ENCODE measurements at regions not wholly inside any gene's neighbourhood (a gene's known extent, or its start where the extent isn't known, plus 50 kb on each side); places are given as distances from the start of the nearest gene placed in this dataset.

GRCh38 chr5:86841000-86841644, 223.4 kb downstream of the COX7C start:
- H3F3A ChIP-seq (ENCODE audit: low read depth): no peaks in the 10 kb centered on the region
- no peaks in the 10 kb centered on the region for H3K4me1 Mint-ChIP-seq
- no peak for DNase-seq (ENCODE audit: low spot score)
- H3K27me3 Mint-ChIP-seq (ENCODE audit: insufficient read depth, low read depth): no peaks in the 10 kb centered on the region
- no peaks in the 10 kb centered on the region for H3K9me3 Mint-ChIP-seq
- no peaks in the 10 kb centered on the region for H3K9me3 ChIP-seq (ENCODE audit: low read depth)
- H3K4me3 ChIP-seq: no peak overlapping the region
- TF ChIP-seq EZH2phosphoT487 (IDR thresholded peaks at IDR 0.05): no peak
- no peak for TF ChIP-seq CTCF (IDR thresholded peaks at IDR 0.05)
- no peak for TF ChIP-seq EZH2 (IDR thresholded peaks at IDR 0.05)
- no peak overlapping the region for H3K27ac ChIP-seq
- H3K79me2 ChIP-seq (ENCODE audit: low read depth): no peaks in the 10 kb centered on the region
- H3K9ac ChIP-seq: no peak overlapping the region
- no peaks in the 10 kb centered on the region for H3K27me3 ChIP-seq
- no peak overlapping the region for H3K27ac Mint-ChIP-seq
- H2AFZ ChIP-seq (replicated peaks): no peak overlapping the region
- H4K20me1 ChIP-seq (ENCODE audit: low read depth): no peaks in the 10 kb centered on the region
- H3K4me2 ChIP-seq: no peak overlapping the region
- H3K4me1 ChIP-seq: no peaks in the 10 kb centered on the region
- H3K36me3 Mint-ChIP-seq: no peaks in the 10 kb centered on the region
- no peaks in the 10 kb centered on the region for H3K36me3 ChIP-seq
- no peak overlapping the region for H3K4me3 Mint-ChIP-seq

- Mint-ChIP-seq H3K36me3 (no peaks in the 10 kb centered on the region), H3K9me3 (peaks cover 2% of the 10 kb centered on the region)
- no peak overlapping the region for H3K9ac ChIP-seq
These were observed 240.7 kb downstream of the COX7C start for GRCh38 chr5:86858442-86858841.

GRCh38 chr5:86861512-86861911, 243.8 kb downstream of the COX7C start:
- peaks cover 40% of the 10 kb centered on the region for H3K4me1 ChIP-seq
- TF ChIP-seq EZH2 (IDR thresholded peaks at IDR 0.05) (no peak), CTCF (IDR thresholded peaks at IDR 0.05) (no peak), EZH2phosphoT487 (IDR thresholded peaks at IDR 0.05) (no peak)
- H2AFZ ChIP-seq (replicated peaks): no peak overlapping the region
- no peak overlapping the region for H3K4me3 ChIP-seq
- no peak overlapping the region for H3K27ac ChIP-seq
- H3K79me2 ChIP-seq (ENCODE audit: low read depth): no peaks in the 10 kb centered on the region
- Mint-ChIP-seq H3K27ac (peak overlapping the region; percentile 65), H3K4me1 (peaks cover 49% of the 10 kb centered on the region), H3K4me3 (no peak overlapping the region), H3K36me3 (no peaks in the 10 kb centered on the region), H3K27me3 (ENCODE audit: insufficient read depth, low read depth) (no peaks in the 10 kb centered on the region), H3K9me3 (peaks cover 2% of the 10 kb centered on the region)
- peak overlapping the region; percentile 36 for H3K4me2 ChIP-seq
- H3K36me3 ChIP-seq: no peaks in the 10 kb centered on the region
- no peaks in the 10 kb centered on the region for H3K27me3 ChIP-seq
- peak; percentile 64 for DNase-seq (ENCODE audit: low spot score)
- no peaks in the 10 kb centered on the region for H4K20me1 ChIP-seq (ENCODE audit: low read depth)
- no peaks in the 10 kb centered on the region for H3F3A ChIP-seq (ENCODE audit: low read depth)
- no peak overlapping the region for H3K9ac ChIP-seq
- no peaks in the 10 kb centered on the region for H3K9me3 ChIP-seq (ENCODE audit: low read depth)

More at GRCh38 chr5:86858442-86858841, 240.7 kb downstream of the COX7C start:
- H3K4me1 ChIP-seq: peaks cover 14% of the 10 kb centered on the region
- H3K27me3 ChIP-seq: no peaks in the 10 kb centered on the region
- no peaks in the 10 kb centered on the region for H3K36me3 ChIP-seq
- Mint-ChIP-seq H3K4me3 (no peak overlapping the region), H3K27ac (no peak overlapping the region), H3K27me3 (ENCODE audit: insufficient read depth, low read depth) (peaks cover 2% of the 10 kb centered on the region), H3K4me1 (peaks cover 23% of the 10 kb centered on the region)
- H3F3A ChIP-seq (ENCODE audit: low read depth): no peaks in the 10 kb centered on the region
- no peak overlapping the region for H3K4me2 ChIP-seq
- H3K4me3 ChIP-seq: no peak overlapping the region
- no peak for TF ChIP-seq EZH2 (IDR thresholded peaks at IDR 0.05)
- no peak for TF ChIP-seq EZH2phosphoT487 (IDR thresholded peaks at IDR 0.05)
- no peak for TF ChIP-seq CTCF (IDR thresholded peaks at IDR 0.05)
- H3K27ac ChIP-seq: no peak overlapping the region
- DNase-seq (ENCODE audit: low spot score): no peak
- H2AFZ ChIP-seq (replicated peaks): no peak overlapping the region
- no peaks in the 10 kb centered on the region for H3K79me2 ChIP-seq (ENCODE audit: low read depth)
- H3K9me3 ChIP-seq (ENCODE audit: low read depth): no peaks in the 10 kb centered on the region
- H4K20me1 ChIP-seq (ENCODE audit: low read depth): no peaks in the 10 kb centered on the region
